GM18868 (cell line): ENCODE measurements at regions not wholly inside any gene's neighbourhood (a gene's known extent, or its start where the extent isn't known, plus 50 kb on each side); places are given as distances from the start of the nearest gene placed in this dataset.
"Not testable (repeated sequence)": the region's sequence is repeated elsewhere in the genome, so short reads cannot be mapped to it uniquely, and the experiment has no call there.

ENCODE experiments used
- ATAC-seq: cut with Tn5 transposase; IDR thresholded peaks from one replicate; pipeline ENCODE4 v1.9.1; 2021; ENCODE audit warnings: mild to moderate bottlenecking, moderate library complexity; ENCODE audit not compliant: unreplicated experiment

GRCh38 chr7:112939574-112940313 is 146.9 kb downstream of the GPR85 start:
- peak; percentile 95 for ATAC-seq

- ATAC-seq, result peak; percentile 25
These were observed 147.6 kb downstream of the GPR85 start for GRCh38 chr7:112938863-112939573.

- no peak for ATAC-seq
These were observed 147.6 kb upstream of the TMEM168 start for GRCh38 chr7:112937651-112938415.

GRCh38 chr7:112933598-112933997 is 143.4 kb upstream of the TMEM168 start:
- no peak for ATAC-seq

- no peak for ATAC-seq
These were observed 140.6 kb upstream of the TMEM168 start for GRCh38 chr7:112930787-112931186.

GRCh38 chr7:112929421-112929820 is 139.2 kb upstream of the TMEM168 start:
- ATAC-seq, result no peak

GRCh38 chr7:112926018-112926417 is 135.8 kb upstream of the TMEM168 start:
- ATAC-seq, result no peak

GRCh38 chr7:112922546-112922945 is 132.4 kb upstream of the TMEM168 start:
- ATAC-seq, result not testable (repeated sequence)

GRCh38 chr7:112916431-112916830 is 126.2 kb upstream of the TMEM168 start:
- not testable (repeated sequence) for ATAC-seq

- ATAC-seq, result no peak
These were observed 117.9 kb upstream of the TMEM168 start for GRCh38 chr7:112908086-112908485.

- no peak for ATAC-seq
These were observed 117.5 kb upstream of the TMEM168 start for GRCh38 chr7:112907658-112908057.

- ATAC-seq, result no peak
These were observed 115.8 kb upstream of the TMEM168 start for GRCh38 chr7:112905950-112906349.

- ATAC-seq, result no peak
These were observed 115.2 kb upstream of the TMEM168 start for GRCh38 chr7:112905413-112905812.

- ATAC-seq, result peak; percentile 87
These were observed 108.5 kb upstream of the TMEM168 start for GRCh38 chr7:112898432-112899290.

GRCh38 chr7:112897839-112898431 is 107.7 kb upstream of the TMEM168 start:
- ATAC-seq, result no peak

- no peak for ATAC-seq
These were observed 105.9 kb upstream of the TMEM168 start for GRCh38 chr7:112896026-112896601.

GRCh38 chr7:112892263-112892662 is 102.1 kb upstream of the TMEM168 start:
- no peak for ATAC-seq

GRCh38 chr7:112891698-112892097 is 101.5 kb upstream of the TMEM168 start:
- no peak for ATAC-seq

- no peak for ATAC-seq
These were observed 99.7 kb upstream of the TMEM168 start for GRCh38 chr7:112889834-112890438.
